Spleen (tissue), 11 donors: ENCODE measurements at regions not wholly inside any gene's neighbourhood (a gene's known extent, or its start where the extent isn't known, plus 50 kb on each side); places are given as distances from the start of the nearest gene placed in this dataset.

Source experiments
- DNase-seq: peaks from one replicate; pipeline ENCODE4 v3.0.0-alpha.2; 2020
- H3K27ac ChIP-seq, 8 donors: fragments of 200-600 bp; sonication (generic) in 7 of 8; 1 replicate in 4 of 8; 2 replicates in 4 of 8; pipeline versions ENCODE4 v1.5.0 to v1.8.0; 2016 to 2021; ENCODE audit warnings: inconsistent platforms in 4 of 8, mild to moderate bottlenecking in 4 of 8, moderate library complexity in 1 of 8
- H3K27me3 ChIP-seq, 7 donors: fragments of 200-600 bp; sonication (generic) in 6 of 7; replicated peaks in 1 of 7; 1 replicate in 4 of 7; 2 replicates in 3 of 7; pipeline versions ENCODE4 v1.5.0 to v1.8.0; 2016 to 2021; ENCODE audit warnings: inconsistent platforms in 3 of 7, mild to moderate bottlenecking in 1 of 7
- H3K36me3 ChIP-seq, 6 donors: fragments of 200-600 bp; sonication (generic) in 5 of 6; 1 replicate in 4 of 6; 2 replicates in 2 of 6; pipeline versions ENCODE4 v1.5.0 to v1.8.0; 2016 to 2021; ENCODE audit warnings: inconsistent platforms in 2 of 6
- H3K4me1 ChIP-seq, 6 donors: fragments of 200-600 bp; sonication (generic) in 5 of 6; 1 replicate in 3 of 6; 2 replicates in 3 of 6; pipeline versions ENCODE4 v1.5.0 to v1.8.0; 2016 to 2021; ENCODE audit warnings: inconsistent platforms in 3 of 6
- H3K4me3 ChIP-seq, 8 donors: fragments of 200-600 bp; sonication (generic) in 7 of 8; 1 replicate in 4 of 8; 2 replicates in 4 of 8; pipeline versions ENCODE4 v1.5.0 to v1.8.0; 2016 to 2021; ENCODE audit warnings: inconsistent platforms in 4 of 8, mild to moderate bottlenecking in 4 of 8, moderate library complexity in 2 of 8
- H3K9me3 ChIP-seq, 8 donors: fragments of 200-600 bp; sonication (generic) in 7 of 8; 1 replicate in 4 of 8; 2 replicates in 4 of 8; pipeline versions ENCODE4 v1.5.0 to v1.8.0; 2016 to 2021; ENCODE audit warnings: inconsistent platforms in 4 of 8
- POLR2A ChIP-seq, 3 donors: fragments of 450-650 bp; IDR thresholded peaks; one replicate each; pipeline ENCODE4 v1.5.1; 2017; ENCODE audit warnings: antibody characterized with exemption in 3 of 3, mild to moderate bottlenecking in 1 of 3
- POLR2AphosphoS5 ChIP-seq, 3 donors: sonication (generic); formaldehyde crosslinking; IDR thresholded peaks; one replicate each; pipeline ENCODE4 v1.5.1; 2017; ENCODE audit warnings: antibody characterized with exemption in 3 of 3
- WGBS, 5 donors: extraction: QIAGEN DNeasy Blood & Tissue Kit in 3 of 5; methylation state at CpG; one replicate each; pipeline versions ENCODE4 v1.1.5 to v1.1.7; 2013 to 2018; 5-methylcytosine and 5-hydroxymethylcytosine counted together
- intact Hi-C: fragments of 100-400 bp; cut with DNase I; formaldehyde crosslinking; loops from one replicate; pipeline ENCODE4 v1.15.0; 2023; ENCODE audit warnings: low total_unique reads
- TF ChIP-seq, protein P1 (sequence below), 11 experiments: fragments of 200-600 bp in 7 of 11; fragments of 450-650 bp in 4 of 11; sonication (generic) in 4 of 11; IDR thresholded peaks in 8 of 11; conservative IDR thresholded peaks in 3 of 11; 1 replicate in 7 of 11; 2 replicates in 4 of 11; pipeline versions ENCODE4 v1.4.0 to v1.8.0; 2016 to 2021; ENCODE audit warnings: antibody characterized with exemption in 11 of 11, inconsistent platforms in 4 of 11, mild to moderate bottlenecking in 1 of 11
- donor health status: healthy with polysubstance abuse.
- donor health status: DM: no; HTN: no; CAD: no; lungs with moderate emphysema.
- donor health status: DM: no; HTN: no; CAD: no.
- donor health status: Bipolar disorder and iron deficiency.
- donor health status: healthy.
- donor health status: DM: no; HTN: no; CAD: no.
- donor health status: DM: yes; HTN: yes; CAD: no.

DNA sequence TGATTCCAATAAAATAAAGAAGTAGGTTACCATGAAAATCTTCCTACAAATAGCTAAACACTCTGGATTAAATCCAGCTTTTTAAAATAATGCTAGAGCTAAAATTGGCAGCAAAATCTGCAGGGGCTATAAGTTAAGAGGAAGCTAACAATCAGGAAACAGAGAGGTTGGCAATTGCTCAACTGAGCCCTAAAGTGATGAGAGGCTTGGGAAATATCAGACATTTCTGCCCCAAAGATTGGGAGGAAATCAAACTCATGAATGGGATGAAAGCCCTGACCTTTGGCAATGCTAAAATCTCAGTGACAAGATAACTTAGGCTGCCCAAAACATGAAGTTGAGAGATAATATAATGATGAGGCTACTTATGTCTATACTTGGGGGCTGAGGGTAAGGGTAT, 1437.9 kb downstream of the EFNB2 start:
- H3K27me3 ChIP-seq: no peaks in the 10 kb centered on the region
- no peak overlapping the region for H3K4me3 ChIP-seq
- intact Hi-C loops: no loop called here
- TF ChIP-seq, protein P1, sequence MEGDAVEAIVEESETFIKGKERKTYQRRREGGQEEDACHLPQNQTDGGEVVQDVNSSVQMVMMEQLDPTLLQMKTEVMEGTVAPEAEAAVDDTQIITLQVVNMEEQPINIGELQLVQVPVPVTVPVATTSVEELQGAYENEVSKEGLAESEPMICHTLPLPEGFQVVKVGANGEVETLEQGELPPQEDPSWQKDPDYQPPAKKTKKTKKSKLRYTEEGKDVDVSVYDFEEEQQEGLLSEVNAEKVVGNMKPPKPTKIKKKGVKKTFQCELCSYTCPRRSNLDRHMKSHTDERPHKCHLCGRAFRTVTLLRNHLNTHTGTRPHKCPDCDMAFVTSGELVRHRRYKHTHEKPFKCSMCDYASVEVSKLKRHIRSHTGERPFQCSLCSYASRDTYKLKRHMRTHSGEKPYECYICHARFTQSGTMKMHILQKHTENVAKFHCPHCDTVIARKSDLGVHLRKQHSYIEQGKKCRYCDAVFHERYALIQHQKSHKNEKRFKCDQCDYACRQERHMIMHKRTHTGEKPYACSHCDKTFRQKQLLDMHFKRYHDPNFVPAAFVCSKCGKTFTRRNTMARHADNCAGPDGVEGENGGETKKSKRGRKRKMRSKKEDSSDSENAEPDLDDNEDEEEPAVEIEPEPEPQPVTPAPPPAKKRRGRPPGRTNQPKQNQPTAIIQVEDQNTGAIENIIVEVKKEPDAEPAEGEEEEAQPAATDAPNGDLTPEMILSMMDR (IDR thresholded peaks at IDR 0.05 in 8 of 11, conservative IDR thresholded peaks at IDR 0.05 in 3 of 11): no peak
- TF ChIP-seq POLR2A (IDR thresholded peaks at IDR 0.05) (no peak), POLR2AphosphoS5 (IDR thresholded peaks at IDR 0.05) (no peak)
- no peak for DNase-seq
- no peak overlapping the region for H3K27ac ChIP-seq
- no peaks in the 10 kb centered on the region for H3K9me3 ChIP-seq
- H3K36me3 ChIP-seq: no peaks in the 10 kb centered on the region
- H3K4me1 ChIP-seq: no peaks in the 10 kb centered on the region

DNA sequence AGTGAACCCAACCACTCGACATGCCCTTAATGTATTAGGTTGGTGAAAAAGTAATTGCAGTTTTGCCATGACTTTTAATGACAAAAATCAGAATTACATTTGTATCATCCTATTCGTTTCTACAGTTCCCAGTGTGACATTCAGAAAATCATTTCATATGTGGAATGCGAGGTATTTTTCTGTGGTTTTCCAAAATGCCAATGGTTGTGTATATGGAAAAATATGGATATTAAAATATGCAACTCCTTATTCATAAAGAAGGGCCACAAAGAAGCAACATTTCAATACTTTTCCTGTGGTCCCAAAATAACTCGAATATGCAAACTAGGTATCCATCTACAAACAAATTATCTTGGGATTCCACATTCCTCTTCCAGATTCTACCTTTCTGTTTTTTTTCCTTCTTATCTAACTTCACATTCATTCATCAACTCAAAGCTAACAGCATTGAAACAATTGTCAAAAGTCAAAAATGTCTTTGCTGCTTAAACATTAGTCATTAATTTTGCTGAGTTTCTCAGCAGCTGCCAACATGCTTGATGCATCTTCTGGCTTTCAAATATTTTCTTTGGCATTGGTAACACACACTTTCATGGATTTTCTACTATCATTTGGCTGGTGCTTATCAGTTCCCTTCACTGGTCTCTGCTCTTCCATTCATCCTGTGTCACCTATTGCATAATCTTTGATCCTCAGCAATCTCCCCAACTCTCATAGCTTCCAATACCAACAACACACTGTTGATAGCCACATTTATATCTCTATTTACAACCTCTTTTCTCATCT, 1445.4 kb downstream of the EFNB2 start:
- TF ChIP-seq POLR2A (IDR thresholded peaks at IDR 0.05) (no peak), POLR2AphosphoS5 (IDR thresholded peaks at IDR 0.05) (no peak)
- TF ChIP-seq, protein P1 (IDR thresholded peaks at IDR 0.05 in 8 of 11, conservative IDR thresholded peaks at IDR 0.05 in 3 of 11): no peak
- intact Hi-C loops: no loop called here
- WGBS, 5 donors: 54 to 71% (median 60%) methylated on average over 4 of the region's 4 CpGs
- no peaks in the 10 kb centered on the region for H3K27me3 ChIP-seq
- DNase-seq: no peak
- H3K4me1 ChIP-seq: no peaks in the 10 kb centered on the region
- H3K36me3 ChIP-seq: no peaks in the 10 kb centered on the region
- no peak overlapping the region for H3K4me3 ChIP-seq
- H3K27ac ChIP-seq: no peak overlapping the region
- H3K9me3 ChIP-seq: no peaks in the 10 kb centered on the region

DNA sequence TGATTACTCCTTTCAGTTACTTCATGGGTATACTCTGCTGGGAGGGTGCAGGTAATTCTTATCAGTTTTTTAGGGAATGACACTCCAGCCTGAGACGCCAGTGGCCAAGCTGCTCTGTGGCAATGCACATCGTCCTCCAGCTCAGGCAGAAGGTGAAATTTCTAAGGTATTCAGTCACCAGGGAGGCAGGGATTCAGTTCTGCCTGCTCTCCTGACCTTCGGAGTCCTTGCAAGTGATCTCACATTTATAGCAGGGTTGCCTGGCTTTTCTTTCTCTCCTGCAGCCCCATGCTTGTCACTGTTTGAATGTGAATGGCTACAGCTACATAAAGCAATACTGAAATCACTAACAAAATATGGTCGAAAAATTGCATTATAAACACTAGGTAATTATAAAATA, 1447.5 kb downstream of the EFNB2 start:
- Histone ChIP-seq H3K27ac (no peak overlapping the region), H3K9me3 (no peaks in the 10 kb centered on the region), H3K27me3 (no peaks in the 10 kb centered on the region), H3K4me1 (no peaks in the 10 kb centered on the region), H3K36me3 (no peaks in the 10 kb centered on the region), H3K4me3 (no peak overlapping the region)
- TF ChIP-seq, protein P1 (IDR thresholded peaks at IDR 0.05 in 8 of 11, conservative IDR thresholded peaks at IDR 0.05 in 3 of 11): no peak
- TF ChIP-seq POLR2A (IDR thresholded peaks at IDR 0.05) (no peak), POLR2AphosphoS5 (IDR thresholded peaks at IDR 0.05) (no peak)
- DNase-seq: no peak
- WGBS, 5 donors: 77 to 88% (median 81%) methylated on average over 4 of the region's 4 CpGs
- intact Hi-C loops: no loop called here

DNA sequence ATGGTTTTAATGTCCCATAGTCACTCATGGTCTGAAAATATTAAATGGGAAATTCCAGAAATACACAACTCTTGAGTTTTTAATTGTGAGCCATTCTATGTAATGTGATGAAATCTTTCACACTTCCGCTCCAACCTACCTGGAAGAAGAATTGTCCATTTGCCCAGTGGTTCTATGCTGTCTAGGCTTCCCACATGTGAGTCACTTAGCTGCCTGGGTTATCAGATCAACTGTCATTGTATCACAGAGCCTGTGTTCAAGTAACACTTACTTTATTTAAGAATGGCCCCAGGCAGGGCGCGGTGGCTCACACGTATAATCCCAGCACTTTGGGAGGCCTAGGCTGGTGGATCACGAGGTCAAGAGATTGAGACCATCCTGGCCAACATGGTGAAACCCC, 1450.5 kb downstream of the EFNB2 start:
- Histone ChIP-seq H3K27ac (no peak overlapping the region), H3K36me3 (no peaks in the 10 kb centered on the region), H3K4me3 (no peak overlapping the region), H3K27me3 (no peaks in the 10 kb centered on the region), H3K4me1 (no peaks in the 10 kb centered on the region), H3K9me3 (no peaks in the 10 kb centered on the region)
- TF ChIP-seq POLR2AphosphoS5 (IDR thresholded peaks at IDR 0.05): no peak
- TF ChIP-seq, protein P1 (IDR thresholded peaks at IDR 0.05 in 8 of 11, conservative IDR thresholded peaks at IDR 0.05 in 3 of 11): no peak
- TF ChIP-seq POLR2A (IDR thresholded peaks at IDR 0.05): no peak
- 72 to 86% (median 73%) methylated on average over 3 to 5 of the region's 5 CpGs for WGBS, 5 donors
- no peak for DNase-seq
- intact Hi-C loops: no loop called here
